Mammary epithelial cell (primary cell): ENCODE measurements at regions not wholly inside any gene's neighbourhood (a gene's known extent, or its start where the extent isn't known, plus 50 kb on each side); places are given as distances from the start of the nearest gene placed in this dataset.

ENCODE experiments used
- EZH2 ChIP-seq: IDR thresholded peaks from 2 replicates; pipeline ENCODE4 v1.6.1; 2012; ENCODE audit warnings: low read length, inconsistent platforms, borderline replicate concordance
- TF ChIP-seq, protein P1 (sequence below), 2 donors: IDR thresholded peaks in 1 of 2; conservative IDR thresholded peaks in 1 of 2; 2 replicates each; pipeline ENCODE4 v1.5.1; 2011 to 2012; ENCODE audit warnings: inconsistent platforms in 2 of 2, low read length in 2 of 2, mild to moderate bottlenecking in 2 of 2, control low read depth in 1 of 2, low read depth in 1 of 2; ENCODE audit not compliant: insufficient read depth in 1 of 2; ENCODE audit errors: extremely low read depth in 1 of 2

DNA sequence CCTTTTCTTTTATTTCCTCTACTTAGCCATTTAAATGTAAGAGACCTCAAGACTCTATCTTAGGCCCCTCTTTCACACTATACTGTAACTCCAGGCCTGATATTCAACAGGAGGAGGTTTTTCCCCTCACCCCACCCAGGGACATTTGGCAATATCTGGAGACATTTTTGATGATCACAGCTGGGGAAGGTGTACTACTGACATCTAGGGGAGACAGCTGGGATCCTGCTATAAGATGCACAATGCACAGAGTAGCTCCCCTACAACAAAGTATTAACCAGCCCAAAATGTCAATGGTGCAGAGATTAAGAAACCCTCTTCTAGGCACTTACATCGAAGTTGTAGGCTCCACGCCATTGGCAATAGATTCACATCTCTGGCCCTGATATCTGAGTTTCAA lies 517.5 kb upstream of the UBE2E2 start:
- TF ChIP-seq, protein P1, sequence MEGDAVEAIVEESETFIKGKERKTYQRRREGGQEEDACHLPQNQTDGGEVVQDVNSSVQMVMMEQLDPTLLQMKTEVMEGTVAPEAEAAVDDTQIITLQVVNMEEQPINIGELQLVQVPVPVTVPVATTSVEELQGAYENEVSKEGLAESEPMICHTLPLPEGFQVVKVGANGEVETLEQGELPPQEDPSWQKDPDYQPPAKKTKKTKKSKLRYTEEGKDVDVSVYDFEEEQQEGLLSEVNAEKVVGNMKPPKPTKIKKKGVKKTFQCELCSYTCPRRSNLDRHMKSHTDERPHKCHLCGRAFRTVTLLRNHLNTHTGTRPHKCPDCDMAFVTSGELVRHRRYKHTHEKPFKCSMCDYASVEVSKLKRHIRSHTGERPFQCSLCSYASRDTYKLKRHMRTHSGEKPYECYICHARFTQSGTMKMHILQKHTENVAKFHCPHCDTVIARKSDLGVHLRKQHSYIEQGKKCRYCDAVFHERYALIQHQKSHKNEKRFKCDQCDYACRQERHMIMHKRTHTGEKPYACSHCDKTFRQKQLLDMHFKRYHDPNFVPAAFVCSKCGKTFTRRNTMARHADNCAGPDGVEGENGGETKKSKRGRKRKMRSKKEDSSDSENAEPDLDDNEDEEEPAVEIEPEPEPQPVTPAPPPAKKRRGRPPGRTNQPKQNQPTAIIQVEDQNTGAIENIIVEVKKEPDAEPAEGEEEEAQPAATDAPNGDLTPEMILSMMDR (conservative IDR thresholded peaks at IDR 0.05 in 1 of 2, IDR thresholded peaks at IDR 0.05 in 1 of 2; ENCODE audit: extremely low read depth in 1 of 2, insufficient read depth in 1 of 2, low read depth in 1 of 2, low read length in 2 of 2): peak; percentile 61 to 80
- TF ChIP-seq EZH2: no peak
